ENCODE measurements at regions not wholly inside any gene's neighbourhood (a gene's known extent, or its start where the extent isn't known, plus 50 kb on each side); places are given as distances from the start of the nearest gene placed in this dataset.

DNA sequence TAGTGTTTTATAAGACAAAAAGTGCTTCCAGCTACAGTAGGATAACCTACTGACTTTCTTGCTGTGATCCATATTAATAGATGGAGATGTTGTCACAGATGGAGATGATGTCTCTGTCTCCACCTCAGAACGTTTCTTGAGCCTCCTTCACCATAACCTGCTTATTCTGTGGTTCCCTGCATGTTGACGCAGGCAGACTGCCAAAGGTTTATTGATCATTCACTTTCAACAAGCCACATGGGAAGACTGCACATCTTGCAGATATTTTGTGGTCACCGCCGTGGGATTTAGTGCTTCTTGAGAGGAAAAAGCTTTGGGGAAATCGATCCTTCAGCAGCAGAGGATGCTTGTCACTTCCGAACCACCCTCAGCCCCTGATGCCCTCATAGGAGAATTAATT is 943.0 kb upstream of the PRKX start:
- ATAC-seq (no peak), DNase-seq (ENCODE audit: low read depth, low spot score) (no peak), FAIRE-seq (no peak)
- SMC1A ChIA-PET (ENCODE audit: uncharacterized antibody, unreplicated experiment), result interaction anchor here (0.5 kb wide), 1 partner anchor 98 kb away, joined by 3 read pairs; no protein-coding TSS in a partner anchor
- Histone ChIP-seq H3K4me2 (ENCODE audit: control insufficient read depth, insufficient read depth) (no peak overlapping the region), H3K4me3 (no peak overlapping the region), H3K27ac (ENCODE audit: control insufficient read depth, insufficient read depth) (no peak overlapping the region), H3K27me3 (replicated peaks in 1 of 2; ENCODE audit: control insufficient read depth in 2 of 2, insufficient read depth in 2 of 2, low read length in 1 of 2) (no peaks in the 10 kb centered on the region), H3K36me3 (ENCODE audit: control insufficient read depth in 2 of 2, insufficient read depth in 2 of 2, low read length in 1 of 2) (no peaks in the 10 kb centered on the region), H4K20me1 (ENCODE audit: control insufficient read depth, insufficient read depth) (no peaks in the 10 kb centered on the region), H3K9ac (ENCODE audit: control insufficient read depth, insufficient read depth, low read length) (no peak overlapping the region), H2AFZ (ENCODE audit: control insufficient read depth, low read depth, low read length) (no peak overlapping the region), H3K4me1 (ENCODE audit: control insufficient read depth, insufficient read depth, low read length) (no peaks in the 10 kb centered on the region), H3K79me2 (ENCODE audit: control insufficient read depth, insufficient read depth, low read length) (no peaks in the 10 kb centered on the region), H3K9me3 (replicated peaks; ENCODE audit: control insufficient read depth, insufficient read depth, low read length) (no peaks in the 10 kb centered on the region)
- in situ Hi-C loops (cut with MboI) (no loop called here), intact Hi-C loops (cut with micrococcal nuclease; ENCODE audit: unreplicated experiment) (no loop called here)
- CTCF ChIA-PET, result no interaction called here
- TF ChIP-seq JUND (IDR thresholded peaks at IDR 0.05; ENCODE audit: low read depth, low read length) (no peak), CHD1 (IDR thresholded peaks at IDR 0.05; ENCODE audit: low read depth, low read length) (no peak), ETV6 (conservative IDR thresholded peaks at IDR 0.05 in 1 of 2, IDR thresholded peaks at IDR 0.05 in 1 of 2; ENCODE audit: borderline replicate concordance in 1 of 2, low read depth in 1 of 2) (no peak)
- TF ChIP-seq, protein P1, sequence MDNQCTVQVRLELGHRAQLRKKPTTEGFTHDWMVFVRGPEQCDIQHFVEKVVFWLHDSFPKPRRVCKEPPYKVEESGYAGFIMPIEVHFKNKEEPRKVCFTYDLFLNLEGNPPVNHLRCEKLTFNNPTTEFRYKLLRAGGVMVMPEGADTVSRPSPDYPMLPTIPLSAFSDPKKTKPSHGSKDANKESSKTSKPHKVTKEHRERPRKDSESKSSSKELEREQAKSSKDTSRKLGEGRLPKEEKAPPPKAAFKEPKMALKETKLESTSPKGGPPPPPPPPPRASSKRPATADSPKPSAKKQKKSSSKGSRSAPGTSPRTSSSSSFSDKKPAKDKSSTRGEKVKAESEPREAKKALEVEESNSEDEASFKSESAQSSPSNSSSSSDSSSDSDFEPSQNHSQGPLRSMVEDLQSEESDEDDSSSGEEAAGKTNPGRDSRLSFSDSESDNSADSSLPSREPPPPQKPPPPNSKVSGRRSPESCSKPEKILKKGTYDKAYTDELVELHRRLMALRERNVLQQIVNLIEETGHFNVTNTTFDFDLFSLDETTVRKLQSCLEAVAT (IDR thresholded peaks at IDR 0.05), result no peak
- 22% methylated on average over 6 of the region's 6 CpGs for WGBS (ENCODE audit: insufficient coverage, insufficient replicate concordance, low lambda C conversion rate, missing lambda C conversion rate)
- RAD21 ChIA-PET (ENCODE audit: unreplicated experiment), result no interaction called here
- POLR2A ChIA-PET, result no interaction called here
- no TSS peak for BruUV-seq (replicated peaks)

GRCh38 chrX:4655743-4656142 is 942.3 kb upstream of the PRKX start:
- Histone ChIP-seq H3K4me2 (ENCODE audit: control insufficient read depth, insufficient read depth) (no peak overlapping the region), H3K4me3 (no peak overlapping the region), H3K27me3 (replicated peaks in 1 of 2; ENCODE audit: control insufficient read depth in 2 of 2, insufficient read depth in 2 of 2, low read length in 1 of 2) (no peaks in the 10 kb centered on the region), H3K9ac (ENCODE audit: control insufficient read depth, insufficient read depth, low read length) (no peak overlapping the region), H3K27ac (ENCODE audit: control insufficient read depth, insufficient read depth) (no peak overlapping the region), H3K9me3 (replicated peaks; ENCODE audit: control insufficient read depth, insufficient read depth, low read length) (no peaks in the 10 kb centered on the region), H4K20me1 (ENCODE audit: control insufficient read depth, insufficient read depth) (no peaks in the 10 kb centered on the region), H3K36me3 (ENCODE audit: control insufficient read depth in 2 of 2, insufficient read depth in 2 of 2, low read length in 1 of 2) (no peaks in the 10 kb centered on the region), H3K79me2 (ENCODE audit: control insufficient read depth, insufficient read depth, low read length) (no peaks in the 10 kb centered on the region), H3K4me1 (ENCODE audit: control insufficient read depth, insufficient read depth, low read length) (no peaks in the 10 kb centered on the region), H2AFZ (ENCODE audit: control insufficient read depth, low read depth, low read length) (no peak overlapping the region)
- ChIA-PET RAD21 (ENCODE audit: unreplicated experiment) (no interaction called here), SMC1A (ENCODE audit: uncharacterized antibody, unreplicated experiment) (no interaction called here), POLR2A (no interaction called here), CTCF (no interaction called here)
- BruUV-seq (replicated peaks), result no TSS peak
- ATAC-seq (no peak), FAIRE-seq (no peak), DNase-seq (ENCODE audit: low read depth, low spot score) (no peak)
- intact Hi-C loops (cut with micrococcal nuclease; ENCODE audit: unreplicated experiment), result no loop called here
- in situ Hi-C loops (cut with MboI), result no loop called here
- WGBS (ENCODE audit: insufficient coverage, insufficient replicate concordance, low lambda C conversion rate, missing lambda C conversion rate), result 1% methylated on average over 4 of the region's 4 CpGs
- TF ChIP-seq ASH2L (IDR thresholded peaks at IDR 0.05; ENCODE audit: borderline replicate concordance, low read depth) (no peak), ZNF384 (IDR thresholded peaks at IDR 0.05; ENCODE audit: borderline replicate concordance, low read depth, low read length) (no peak), MEF2B (IDR thresholded peaks at IDR 0.05; ENCODE audit: partially characterized antibody, poor library complexity, severe bottlenecking) (no peak), FOXM1 (IDR thresholded peaks at IDR 0.05; ENCODE audit: low read depth, low read length) (no peak), CBX5 (IDR thresholded peaks at IDR 0.05; ENCODE audit: low read depth) (no peak), KDM1A (IDR thresholded peaks at IDR 0.05; ENCODE audit: borderline replicate concordance) (no peak), ZBTB33 (IDR thresholded peaks at IDR 0.05) (no peak), EED (IDR thresholded peaks at IDR 0.05; ENCODE audit: low read depth) (no peak), TCF12 (IDR thresholded peaks at IDR 0.05; ENCODE audit: low read depth, low read length) (no peak), NR2C2 (IDR thresholded peaks at IDR 0.05; ENCODE audit: borderline replicate concordance, control insufficient read depth, insufficient read length, low read depth) (no peak), POLR2AphosphoS5 (IDR thresholded peaks at IDR 0.05; ENCODE audit: low read length) (no peak)

All from GM12878 (cell line).